NCI-H146 treated with DMSO at 0.1 percent for 48 hours (cell line): ENCODE measurements at regions not wholly inside any gene's neighbourhood (a gene's known extent, or its start where the extent isn't known, plus 50 kb on each side); places are given as distances from the start of the nearest gene placed in this dataset.

ENCODE experiments used
- DNase-seq: peaks from one replicate; lab custom pipeline; 2025; ENCODE audit not compliant: unreplicated experiment; lab: John Stamatoyannopoulos, UW

GRCh38 chr10:130368761-130369560 is 232.8 kb downstream of the GLRX3 start:
- no peak for DNase-seq

GRCh38 chr10:130369645-130370381 is 233.6 kb downstream of the GLRX3 start:
- DNase-seq, result no peak

GRCh38 chr10:130370721-130371120 is 234.5 kb downstream of the GLRX3 start:
- no peak for DNase-seq

GRCh38 chr10:130371156-130371555 is 235.0 kb downstream of the GLRX3 start:
- DNase-seq, result no peak

GRCh38 chr10:130371666-130372065 is 235.5 kb downstream of the GLRX3 start:
- DNase-seq, result no peak

- no peak for DNase-seq
Measured at GRCh38 chr10:130372222-130372621, 236.0 kb downstream of the GLRX3 start.

GRCh38 chr10:130372866-130373265 is 236.7 kb downstream of the GLRX3 start:
- DNase-seq, result no peak

GRCh38 chr10:130377986-130378540 is 241.9 kb downstream of the GLRX3 start:
- DNase-seq, result no peak

- DNase-seq, result no peak
Measured at GRCh38 chr10:130378556-130379400, 242.6 kb downstream of the GLRX3 start.

- DNase-seq, result no peak
Measured at GRCh38 chr10:130380056-130380455, 243.9 kb downstream of the GLRX3 start.

- no peak for DNase-seq
Measured at GRCh38 chr10:130382031-130382430, 245.8 kb downstream of the GLRX3 start.

- no peak for DNase-seq
Measured at GRCh38 chr10:130387936-130388580, 251.9 kb downstream of the GLRX3 start.

- DNase-seq, result no peak
Measured at GRCh38 chr10:130388746-130389145, 252.6 kb downstream of the GLRX3 start.

- no peak for DNase-seq
Measured at GRCh38 chr10:130389906-130390305, 253.7 kb downstream of the GLRX3 start.

GRCh38 chr10:130392031-130392430 is 255.8 kb downstream of the GLRX3 start:
- DNase-seq, result no peak

GRCh38 chr10:130393342-130393741 is 257.2 kb downstream of the GLRX3 start:
- DNase-seq, result no peak

- DNase-seq, result no peak
Measured at GRCh38 chr10:130394832-130395231, 258.6 kb downstream of the GLRX3 start.

- DNase-seq, result no peak
Measured at GRCh38 chr10:130395248-130395936, 259.2 kb downstream of the GLRX3 start.

GRCh38 chr10:130396044-130396443 is 259.9 kb downstream of the GLRX3 start:
- no peak for DNase-seq
